ENCODE measurements at regions not wholly inside any gene's neighbourhood (a gene's known extent, or its start where the extent isn't known, plus 50 kb on each side); places are given as distances from the start of the nearest gene placed in this dataset.

- H3K4me3 Mint-ChIP-seq (ENCODE audit: low read depth): no peak overlapping the region
Measured at GRCh38 chr11:23569547-23569946, 709.3 kb upstream of the CCDC179 start.

GRCh38 chr11:23570828-23571227, 710.6 kb upstream of the CCDC179 start:
- no peak for TF ChIP-seq CTCF (IDR thresholded peaks at IDR 0.05; ENCODE audit: unreplicated experiment)
- Mint-ChIP-seq H3K27ac (no peak overlapping the region), H3K36me3 (ENCODE audit: insufficient read depth) (no peaks in the 10 kb centered on the region), H3K4me3 (ENCODE audit: low read depth) (no peak overlapping the region), H3K9me3 (ENCODE audit: low read depth) (no peaks in the 10 kb centered on the region), H3K4me1 (ENCODE audit: low read depth) (no peaks in the 10 kb centered on the region), H3K27me3 (no peaks in the 10 kb centered on the region)
- DNase-seq (ENCODE audit: low spot score, unreplicated experiment): no peak

More at GRCh38 chr11:23569547-23569946, 709.3 kb upstream of the CCDC179 start:
- no peaks in the 10 kb centered on the region for H3K9me3 Mint-ChIP-seq (ENCODE audit: low read depth)
- TF ChIP-seq CTCF (IDR thresholded peaks at IDR 0.05; ENCODE audit: unreplicated experiment): no peak
- no peaks in the 10 kb centered on the region for H3K36me3 Mint-ChIP-seq (ENCODE audit: insufficient read depth)
- no peak for DNase-seq (ENCODE audit: low spot score, unreplicated experiment)
- no peak overlapping the region for H3K27ac Mint-ChIP-seq
- H3K4me1 Mint-ChIP-seq (ENCODE audit: low read depth): no peaks in the 10 kb centered on the region
- H3K27me3 Mint-ChIP-seq: no peaks in the 10 kb centered on the region

GRCh38 chr11:23573429-23573828, 713.2 kb upstream of the CCDC179 start:
- H3K36me3 Mint-ChIP-seq (ENCODE audit: insufficient read depth): no peaks in the 10 kb centered on the region
- no peak overlapping the region for H3K4me3 Mint-ChIP-seq (ENCODE audit: low read depth)
- DNase-seq (ENCODE audit: low spot score, unreplicated experiment): no peak
- H3K27ac Mint-ChIP-seq: no peak overlapping the region
- H3K4me1 Mint-ChIP-seq (ENCODE audit: low read depth): no peaks in the 10 kb centered on the region
- H3K27me3 Mint-ChIP-seq: no peaks in the 10 kb centered on the region
- TF ChIP-seq CTCF (IDR thresholded peaks at IDR 0.05; ENCODE audit: unreplicated experiment): no peak
- H3K9me3 Mint-ChIP-seq (ENCODE audit: low read depth): no peaks in the 10 kb centered on the region

GRCh38 chr11:23574149-23574548, 713.9 kb upstream of the CCDC179 start:
- no peak overlapping the region for H3K4me3 Mint-ChIP-seq (ENCODE audit: low read depth)
- H3K27ac Mint-ChIP-seq: no peak overlapping the region
- no peak for TF ChIP-seq CTCF (IDR thresholded peaks at IDR 0.05; ENCODE audit: unreplicated experiment)
- H3K36me3 Mint-ChIP-seq (ENCODE audit: insufficient read depth): no peaks in the 10 kb centered on the region
- H3K4me1 Mint-ChIP-seq (ENCODE audit: low read depth): no peaks in the 10 kb centered on the region
- no peaks in the 10 kb centered on the region for H3K27me3 Mint-ChIP-seq
- H3K9me3 Mint-ChIP-seq (ENCODE audit: low read depth): no peaks in the 10 kb centered on the region
- DNase-seq (ENCODE audit: low spot score, unreplicated experiment): no peak

- Mint-ChIP-seq H3K36me3 (ENCODE audit: insufficient read depth) (no peaks in the 10 kb centered on the region), H3K9me3 (ENCODE audit: low read depth) (no peaks in the 10 kb centered on the region), H3K27ac (no peak overlapping the region), H3K4me1 (ENCODE audit: low read depth) (peaks cover 4% of the 10 kb centered on the region), H3K4me3 (ENCODE audit: low read depth) (no peak overlapping the region), H3K27me3 (no peaks in the 10 kb centered on the region)
- TF ChIP-seq CTCF (IDR thresholded peaks at IDR 0.05; ENCODE audit: unreplicated experiment): no peak
- DNase-seq (ENCODE audit: low spot score, unreplicated experiment): no peak
Measured at GRCh38 chr11:23577296-23577695, 717.0 kb upstream of the CCDC179 start.

Data from progenitor cell of endocrine pancreas (in vitro differentiated cells).